T-helper 1 cell treated with Interleukin-12 subunit alpha and Interleukin-12 subunit beta and Interleukin-4 antibody, amounts not matched to agents 30 μg/mL and 1 μg/mL, for 36 hours (primary cell): ENCODE measurements at regions not wholly inside any gene's neighbourhood (a gene's known extent, or its start where the extent isn't known, plus 50 kb on each side); places are given as distances from the start of the nearest gene placed in this dataset.

Source experiments
- H3K27ac Mint-ChIP-seq: one replicate; pipeline ENCODE4 v1.8.0; 2021; ENCODE audit warnings: mild to moderate bottlenecking, mixed read lengths
- H3K27me3 Mint-ChIP-seq: one replicate; pipeline ENCODE4 v1.8.0; 2021; ENCODE audit warnings: low read depth, mixed read lengths
- H3K36me3 Mint-ChIP-seq: one replicate; pipeline ENCODE4 v1.8.0; 2021; ENCODE audit warnings: low read depth, mixed read lengths
- H3K4me1 Mint-ChIP-seq: one replicate; pipeline ENCODE4 v1.8.0; 2021; ENCODE audit warnings: low read depth, mixed read lengths
- H3K4me3 Mint-ChIP-seq: one replicate; pipeline ENCODE4 v1.8.0; 2021; ENCODE audit warnings: mild to moderate bottlenecking, moderate library complexity, mixed read lengths
- H3K9me3 Mint-ChIP-seq: one replicate; pipeline ENCODE4 v1.8.0; 2021; ENCODE audit warnings: mixed read lengths

GRCh38 chr13:81738364-81738763, 1397.4 kb upstream of the SPRY2 start:
- no peak overlapping the region for H3K4me3 Mint-ChIP-seq
- H3K27me3 Mint-ChIP-seq, result no peaks in the 10 kb centered on the region
- no peaks in the 10 kb centered on the region for H3K4me1 Mint-ChIP-seq
- no peak overlapping the region for H3K27ac Mint-ChIP-seq
- H3K9me3 Mint-ChIP-seq, result peaks cover 16% of the 10 kb centered on the region
- H3K36me3 Mint-ChIP-seq, result no peaks in the 10 kb centered on the region

GRCh38 chr13:81726037-81726726, 1385.3 kb upstream of the SPRY2 start:
- H3K36me3 Mint-ChIP-seq, result no peaks in the 10 kb centered on the region
- H3K9me3 Mint-ChIP-seq, result peaks cover 28% of the 10 kb centered on the region
- no peaks in the 10 kb centered on the region for H3K4me1 Mint-ChIP-seq
- H3K4me3 Mint-ChIP-seq, result no peak overlapping the region
- H3K27ac Mint-ChIP-seq, result no peak overlapping the region
- no peaks in the 10 kb centered on the region for H3K27me3 Mint-ChIP-seq

GRCh38 chr13:81722456-81722855, 1381.5 kb upstream of the SPRY2 start:
- Mint-ChIP-seq H3K4me3 (no peak overlapping the region), H3K36me3 (no peaks in the 10 kb centered on the region), H3K27me3 (no peaks in the 10 kb centered on the region), H3K27ac (no peak overlapping the region), H3K4me1 (no peaks in the 10 kb centered on the region), H3K9me3 (peaks cover 14% of the 10 kb centered on the region)

DNA sequence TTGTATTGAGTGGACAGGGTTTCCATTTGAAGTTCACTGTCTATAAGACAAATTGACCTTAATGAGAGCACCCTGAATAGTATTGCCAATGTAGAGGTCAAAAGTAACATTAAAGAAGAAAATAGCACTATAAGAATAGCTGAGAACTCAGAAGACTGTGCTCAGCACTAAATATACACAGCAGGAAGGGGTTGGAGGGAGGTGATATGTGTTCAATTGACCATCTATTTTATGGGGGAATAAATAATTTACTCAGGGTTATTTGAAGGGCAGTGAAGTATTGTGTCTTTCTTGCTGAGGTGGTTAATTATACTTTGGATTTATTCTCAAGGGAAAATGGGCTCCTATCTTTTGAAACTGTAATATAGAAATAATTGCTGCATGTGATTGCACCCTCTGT, 1380.5 kb upstream of the SPRY2 start:
- H3K27ac Mint-ChIP-seq, result no peak overlapping the region
- H3K4me1 Mint-ChIP-seq, result no peaks in the 10 kb centered on the region
- H3K4me3 Mint-ChIP-seq, result no peak overlapping the region
- H3K9me3 Mint-ChIP-seq, result peaks cover 14% of the 10 kb centered on the region
- H3K36me3 Mint-ChIP-seq, result no peaks in the 10 kb centered on the region
- no peaks in the 10 kb centered on the region for H3K27me3 Mint-ChIP-seq

DNA sequence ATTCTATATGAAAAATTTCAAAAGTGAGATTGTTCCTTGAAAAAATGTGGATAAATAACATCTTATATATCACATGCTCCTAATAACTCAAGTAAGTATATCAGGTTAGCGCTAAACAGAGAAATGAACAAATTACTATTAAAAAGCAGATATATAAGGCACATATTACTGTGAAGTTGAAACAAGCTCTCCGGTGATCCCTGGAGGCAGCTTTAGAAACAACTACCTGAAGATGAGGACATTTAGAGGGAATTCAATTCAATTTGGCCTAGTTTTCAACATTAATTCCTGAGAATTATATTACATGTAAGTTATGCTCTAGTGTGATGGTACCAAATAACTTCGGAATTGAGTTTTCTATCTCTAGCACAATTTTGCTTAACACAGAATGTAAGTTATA, 1373.6 kb upstream of the SPRY2 start:
- no peak overlapping the region for H3K4me3 Mint-ChIP-seq
- H3K9me3 Mint-ChIP-seq, result peaks cover 9% of the 10 kb centered on the region
- no peaks in the 10 kb centered on the region for H3K4me1 Mint-ChIP-seq
- no peak overlapping the region for H3K27ac Mint-ChIP-seq
- no peaks in the 10 kb centered on the region for H3K36me3 Mint-ChIP-seq
- H3K27me3 Mint-ChIP-seq, result no peaks in the 10 kb centered on the region

GRCh38 chr13:81713201-81713600, 1372.3 kb upstream of the SPRY2 start:
- no peaks in the 10 kb centered on the region for H3K4me1 Mint-ChIP-seq
- peaks cover 16% of the 10 kb centered on the region for H3K9me3 Mint-ChIP-seq
- H3K27me3 Mint-ChIP-seq, result no peaks in the 10 kb centered on the region
- H3K36me3 Mint-ChIP-seq, result no peaks in the 10 kb centered on the region
- H3K27ac Mint-ChIP-seq, result no peak overlapping the region
- H3K4me3 Mint-ChIP-seq, result no peak overlapping the region

DNA sequence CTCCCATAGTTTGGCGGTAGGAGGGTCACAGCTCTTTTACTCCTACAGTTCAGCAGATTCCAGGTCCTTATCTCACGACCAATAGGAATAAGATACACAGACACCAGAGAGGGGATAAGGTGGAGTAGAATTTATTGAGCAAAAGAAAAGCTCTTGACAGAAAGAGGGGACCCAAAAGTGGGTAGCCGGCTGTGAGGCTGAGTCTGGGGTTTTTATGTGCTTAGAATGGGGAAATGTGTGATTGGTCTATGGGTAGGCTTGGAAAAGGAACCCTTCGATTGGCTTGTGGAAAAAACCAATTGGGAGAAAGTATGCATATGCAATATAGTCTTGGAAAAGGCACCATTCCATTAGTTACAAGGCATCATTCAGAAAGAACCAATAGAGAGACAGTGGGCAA, 1356.9 kb upstream of the SPRY2 start:
- no peak overlapping the region for H3K27ac Mint-ChIP-seq
- H3K4me1 Mint-ChIP-seq, result no peaks in the 10 kb centered on the region
- H3K36me3 Mint-ChIP-seq, result no peaks in the 10 kb centered on the region
- H3K4me3 Mint-ChIP-seq, result no peak overlapping the region
- H3K9me3 Mint-ChIP-seq, result peaks cover 23% of the 10 kb centered on the region
- no peaks in the 10 kb centered on the region for H3K27me3 Mint-ChIP-seq

- Mint-ChIP-seq H3K36me3 (no peaks in the 10 kb centered on the region), H3K27me3 (no peaks in the 10 kb centered on the region), H3K27ac (no peak overlapping the region), H3K9me3 (peaks cover 9% of the 10 kb centered on the region), H3K4me3 (no peak overlapping the region), H3K4me1 (no peaks in the 10 kb centered on the region)
These were observed 1346.0 kb upstream of the SPRY2 start for GRCh38 chr13:81686877-81687276.

DNA sequence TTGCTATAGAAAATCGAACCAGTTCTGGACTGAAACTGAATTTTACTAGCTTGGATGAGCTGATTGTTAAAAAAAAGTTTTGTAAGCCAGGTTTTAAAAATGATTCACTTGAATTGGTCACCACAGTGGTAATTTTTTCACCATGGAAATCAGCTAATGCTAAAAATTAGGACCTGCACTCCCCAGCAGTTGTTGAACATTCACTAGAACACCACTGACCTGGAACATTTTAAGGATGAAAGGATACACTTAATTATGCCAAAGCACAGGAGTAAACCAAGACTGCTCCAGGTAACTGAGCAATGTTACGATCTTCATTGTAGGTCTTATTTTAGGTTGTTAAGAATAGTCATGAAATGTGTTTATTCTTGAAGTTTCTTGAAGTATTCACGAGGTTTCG, 1342.6 kb upstream of the SPRY2 start:
- Mint-ChIP-seq H3K9me3 (peaks cover 8% of the 10 kb centered on the region), H3K36me3 (no peaks in the 10 kb centered on the region), H3K27me3 (no peaks in the 10 kb centered on the region), H3K4me1 (no peaks in the 10 kb centered on the region), H3K4me3 (no peak overlapping the region), H3K27ac (no peak overlapping the region)

- H3K4me3 Mint-ChIP-seq, result no peak overlapping the region
- H3K27ac Mint-ChIP-seq, result no peak overlapping the region
- no peaks in the 10 kb centered on the region for H3K4me1 Mint-ChIP-seq
- no peaks in the 10 kb centered on the region for H3K27me3 Mint-ChIP-seq
- H3K9me3 Mint-ChIP-seq, result peaks cover 13% of the 10 kb centered on the region
- no peaks in the 10 kb centered on the region for H3K36me3 Mint-ChIP-seq
These were observed 1341.2 kb upstream of the SPRY2 start for GRCh38 chr13:81682081-81682630.

DNA sequence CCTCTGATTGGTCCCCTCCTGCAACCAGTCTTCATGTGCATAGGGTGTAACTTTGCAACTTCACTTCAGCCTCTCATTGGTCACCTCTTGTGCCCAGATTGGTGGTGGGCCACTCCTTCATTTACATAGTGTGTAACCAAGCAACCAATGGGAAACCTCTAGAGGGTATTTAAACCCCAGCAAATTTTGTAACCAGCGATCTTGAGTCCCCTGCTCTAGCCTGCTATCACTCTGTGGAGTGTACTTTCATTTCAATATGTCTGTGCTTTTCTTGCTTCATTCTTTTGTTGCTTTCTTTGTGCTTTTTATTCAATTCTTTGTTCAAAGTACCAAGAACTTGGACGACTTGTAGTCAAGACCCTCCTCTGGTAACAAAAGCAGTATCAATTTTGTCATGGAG, 1336.9 kb upstream of the SPRY2 start:
- Mint-ChIP-seq H3K27me3 (no peaks in the 10 kb centered on the region), H3K4me3 (no peak overlapping the region), H3K9me3 (peaks cover 10% of the 10 kb centered on the region), H3K4me1 (no peaks in the 10 kb centered on the region), H3K36me3 (no peaks in the 10 kb centered on the region), H3K27ac (no peak overlapping the region)

GRCh38 chr13:81676008-81676407, 1335.1 kb upstream of the SPRY2 start:
- peaks cover 10% of the 10 kb centered on the region for H3K9me3 Mint-ChIP-seq
- H3K27me3 Mint-ChIP-seq, result no peaks in the 10 kb centered on the region
- no peaks in the 10 kb centered on the region for H3K36me3 Mint-ChIP-seq
- H3K4me3 Mint-ChIP-seq, result no peak overlapping the region
- no peak overlapping the region for H3K27ac Mint-ChIP-seq
- H3K4me1 Mint-ChIP-seq, result no peaks in the 10 kb centered on the region

GRCh38 chr13:81671064-81671463, 1330.1 kb upstream of the SPRY2 start:
- H3K4me3 Mint-ChIP-seq, result no peak overlapping the region
- H3K27me3 Mint-ChIP-seq, result no peaks in the 10 kb centered on the region
- no peak overlapping the region for H3K27ac Mint-ChIP-seq
- H3K4me1 Mint-ChIP-seq, result no peaks in the 10 kb centered on the region
- H3K9me3 Mint-ChIP-seq, result peaks cover 10% of the 10 kb centered on the region
- H3K36me3 Mint-ChIP-seq, result no peaks in the 10 kb centered on the region

- H3K27ac Mint-ChIP-seq, result no peak overlapping the region
- H3K36me3 Mint-ChIP-seq, result no peaks in the 10 kb centered on the region
- H3K4me3 Mint-ChIP-seq, result no peak overlapping the region
These were observed 1329.1 kb upstream of the SPRY2 start for GRCh38 chr13:81670048-81670447.

DNA sequence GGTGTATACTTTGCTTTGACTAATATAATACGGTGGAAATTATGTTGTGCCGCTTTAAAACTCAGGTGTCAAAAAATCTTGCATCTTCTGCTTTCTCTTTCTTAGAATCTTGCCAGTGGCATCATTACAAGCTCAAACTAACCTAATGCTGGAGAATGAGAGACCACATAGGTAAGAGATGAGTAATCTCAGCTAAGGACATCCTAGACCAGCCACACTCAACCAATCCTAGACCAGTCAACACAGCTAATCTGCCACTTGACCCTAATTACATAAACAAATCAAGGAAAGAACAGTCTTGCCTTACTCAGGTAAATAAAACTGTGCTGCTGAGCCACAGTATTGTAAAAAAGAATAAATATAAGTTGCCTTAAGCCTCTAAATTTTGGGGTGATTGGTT, 1323.9 kb upstream of the SPRY2 start:
- no peak overlapping the region for H3K27ac Mint-ChIP-seq
- H3K9me3 Mint-ChIP-seq, result peaks cover 17% of the 10 kb centered on the region
- no peaks in the 10 kb centered on the region for H3K4me1 Mint-ChIP-seq
- no peaks in the 10 kb centered on the region for H3K27me3 Mint-ChIP-seq
- H3K4me3 Mint-ChIP-seq, result no peak overlapping the region
- no peaks in the 10 kb centered on the region for H3K36me3 Mint-ChIP-seq

More at GRCh38 chr13:81670048-81670447, 1329.1 kb upstream of the SPRY2 start:
- Mint-ChIP-seq H3K27me3 (no peaks in the 10 kb centered on the region), H3K9me3 (peaks cover 10% of the 10 kb centered on the region), H3K4me1 (no peaks in the 10 kb centered on the region)
